22Rv1 (cell line): ENCODE measurements at regions not wholly inside any gene's neighbourhood (a gene's known extent, or its start where the extent isn't known, plus 50 kb on each side); places are given as distances from the start of the nearest gene placed in this dataset.

Experiments used
- CTCF ChIP-seq: fragments of 450-650 bp; IDR thresholded peaks from 2 replicates; pipeline ENCODE4 v1.5.1; 2017; ENCODE audit warnings: mild to moderate bottlenecking
- ZFX ChIP-seq: fragments of 450-650 bp; IDR thresholded peaks from 2 replicates; pipeline ENCODE4 v1.6.1; 2017; ENCODE audit warnings: antibody characterized with exemption, borderline replicate concordance

- no peak for TF ChIP-seq CTCF
- no peak for TF ChIP-seq ZFX
Measured at GRCh38 chr7:69219381-69219780, 378.9 kb upstream of the AUTS2 start.
